COLO829 (cell line): ENCODE measurements at regions not wholly inside any gene's neighbourhood (a gene's known extent, or its start where the extent isn't known, plus 50 kb on each side); places are given as distances from the start of the nearest gene placed in this dataset.
A peak's percentile ranks its signal among the peaks of the same experiment; 100 is the strongest.

Experiments
- DNase-seq: peaks from one replicate; pipeline ENCODE4 v3.0.0; 2012; ENCODE audit warnings: low spot score

- no peak for DNase-seq
Measured at GRCh38 chr1:218717575-218717974, 372.4 kb downstream of the TGFB2 start.

- DNase-seq = no peak
Measured at GRCh38 chr1:218718206-218718605, 373.1 kb downstream of the TGFB2 start.

DNA sequence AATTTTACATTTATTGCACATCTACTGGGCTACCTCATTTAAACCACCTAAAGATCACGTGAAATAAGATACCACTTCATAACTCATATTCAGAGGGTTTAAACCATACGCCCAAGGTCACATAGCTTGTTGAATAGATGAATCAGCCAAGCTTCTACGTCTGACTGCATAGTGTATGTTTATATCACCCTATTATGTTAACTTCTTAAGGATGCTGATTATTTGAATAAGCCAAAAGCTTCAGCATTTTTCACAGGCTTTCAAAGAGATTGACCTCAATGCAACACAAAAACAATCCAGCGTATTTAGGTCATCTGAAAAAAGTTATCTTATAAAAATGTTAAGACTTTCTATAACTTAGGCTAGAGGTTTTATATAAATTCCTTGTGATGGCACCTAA lies 373.8 kb downstream of the TGFB2 start:
- DNase-seq = no peak

DNA sequence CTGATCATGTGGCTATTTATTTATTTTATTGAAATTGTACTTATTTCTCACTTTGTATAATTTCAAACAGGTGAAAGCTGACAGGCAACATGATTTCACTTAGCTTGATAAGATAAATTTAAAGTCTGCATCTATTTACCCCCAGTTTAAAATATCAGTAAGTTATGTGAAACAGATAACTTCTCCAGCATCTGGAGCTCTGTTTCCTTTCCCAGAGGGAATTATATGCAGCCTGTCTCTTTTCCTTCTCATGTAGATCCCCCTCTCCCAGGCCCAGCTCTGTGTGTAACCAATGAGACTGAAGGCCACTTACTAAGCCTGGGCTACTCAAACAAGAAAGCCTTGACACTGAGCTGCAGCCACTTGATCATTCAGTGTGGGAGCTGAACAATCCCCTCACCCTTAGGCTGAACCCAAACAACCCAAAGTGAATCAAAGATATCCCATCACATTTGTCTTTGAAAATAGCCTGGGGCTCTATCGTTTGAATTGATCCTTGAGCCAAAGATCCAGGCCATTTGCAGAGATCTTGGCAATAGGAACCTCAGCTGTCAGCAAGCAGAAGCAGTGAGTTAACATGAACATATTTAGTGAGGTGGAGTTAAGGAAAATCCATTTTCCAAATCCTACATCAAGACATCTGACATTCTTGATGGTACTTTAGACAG lies 383.9 kb downstream of the TGFB2 start:
- no peak for DNase-seq

DNA sequence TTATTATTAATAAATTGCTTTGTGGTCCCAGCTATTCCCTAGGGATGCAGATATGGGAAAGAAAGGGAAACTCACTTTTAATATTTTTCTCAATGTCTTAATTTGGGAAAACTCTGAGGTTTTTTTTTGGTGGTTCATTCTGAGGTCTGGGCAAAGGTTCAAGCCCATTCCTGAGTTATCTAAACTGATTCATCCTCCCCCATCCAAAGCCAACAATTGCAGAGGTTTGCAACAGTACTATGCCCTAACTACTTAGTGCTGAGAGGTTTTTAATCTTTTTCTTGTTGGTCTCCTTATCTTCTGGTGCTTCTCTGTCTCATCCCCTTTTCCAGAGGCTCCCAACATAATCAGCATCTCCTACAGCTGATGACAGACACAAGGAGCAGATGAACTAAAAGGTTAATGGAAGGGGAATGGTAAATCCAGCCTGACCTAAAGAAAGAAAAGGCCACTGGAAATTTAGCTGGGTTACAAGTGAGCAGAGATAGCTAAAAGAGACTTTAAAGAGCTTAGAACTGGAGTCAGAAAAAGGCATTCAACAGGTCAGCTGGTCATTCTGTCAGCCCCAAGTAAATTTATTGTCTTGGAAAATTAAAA lies 390.4 kb downstream of the TGFB2 start:
- no peak for DNase-seq

- DNase-seq = no peak
Measured at GRCh38 chr1:218739426-218739825, 394.3 kb downstream of the TGFB2 start.

DNA sequence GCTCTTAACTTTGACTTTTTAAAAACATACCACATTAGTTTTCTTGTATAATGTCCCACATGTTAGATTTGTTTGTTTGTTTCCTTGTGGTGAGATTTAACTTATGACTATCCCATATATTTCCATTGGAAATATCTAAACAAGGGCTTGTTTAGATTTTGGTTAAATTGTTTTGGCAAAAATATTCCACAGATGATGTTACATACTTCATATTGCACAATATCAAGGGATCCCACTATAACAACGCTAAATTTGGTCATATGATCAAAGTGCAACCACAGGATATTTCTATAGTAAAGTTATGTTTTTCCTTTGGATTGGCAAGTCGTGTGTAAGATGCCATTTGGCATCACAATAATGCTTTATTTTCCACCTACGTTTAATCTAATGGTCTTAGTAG lies 396.7 kb downstream of the TGFB2 start:
- no peak for DNase-seq

DNA sequence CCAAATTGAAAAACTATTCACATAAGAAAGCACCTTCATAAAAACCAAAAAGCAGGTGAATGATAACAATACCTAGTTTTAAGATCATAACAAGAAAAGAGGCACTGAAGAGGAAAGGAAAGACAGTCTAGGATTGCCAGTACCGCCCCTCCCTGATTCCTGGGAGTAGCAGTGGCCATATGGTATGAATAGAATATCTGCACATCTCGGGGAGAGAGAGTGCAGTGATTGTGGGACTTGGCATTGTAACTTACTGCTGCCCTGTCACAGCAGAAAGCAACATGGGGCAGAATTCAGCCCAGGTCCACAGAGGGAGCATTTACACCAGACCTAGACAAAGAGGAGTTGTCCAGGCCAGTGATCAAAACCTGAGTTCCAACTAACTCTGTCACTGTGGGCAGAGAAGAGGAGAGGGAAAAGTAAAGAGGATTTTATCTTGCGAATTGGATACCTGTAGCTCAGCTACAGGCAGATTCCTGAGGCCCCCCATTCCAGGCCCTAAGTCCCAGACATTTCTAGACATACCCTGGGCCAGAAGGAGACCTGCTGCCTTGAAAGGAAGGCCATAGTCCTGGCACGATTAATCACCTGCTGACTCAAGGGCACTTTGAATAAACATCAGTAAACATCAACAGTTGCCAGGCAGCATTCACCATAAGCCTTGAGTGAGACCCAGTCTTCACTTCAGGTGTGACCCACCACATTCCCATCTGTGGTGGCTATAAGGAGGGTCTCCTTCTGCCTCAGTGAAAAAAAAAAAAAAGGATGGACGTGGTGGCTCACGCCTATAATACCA lies 397.5 kb downstream of the TGFB2 start:
- DNase-seq = no peak

DNA sequence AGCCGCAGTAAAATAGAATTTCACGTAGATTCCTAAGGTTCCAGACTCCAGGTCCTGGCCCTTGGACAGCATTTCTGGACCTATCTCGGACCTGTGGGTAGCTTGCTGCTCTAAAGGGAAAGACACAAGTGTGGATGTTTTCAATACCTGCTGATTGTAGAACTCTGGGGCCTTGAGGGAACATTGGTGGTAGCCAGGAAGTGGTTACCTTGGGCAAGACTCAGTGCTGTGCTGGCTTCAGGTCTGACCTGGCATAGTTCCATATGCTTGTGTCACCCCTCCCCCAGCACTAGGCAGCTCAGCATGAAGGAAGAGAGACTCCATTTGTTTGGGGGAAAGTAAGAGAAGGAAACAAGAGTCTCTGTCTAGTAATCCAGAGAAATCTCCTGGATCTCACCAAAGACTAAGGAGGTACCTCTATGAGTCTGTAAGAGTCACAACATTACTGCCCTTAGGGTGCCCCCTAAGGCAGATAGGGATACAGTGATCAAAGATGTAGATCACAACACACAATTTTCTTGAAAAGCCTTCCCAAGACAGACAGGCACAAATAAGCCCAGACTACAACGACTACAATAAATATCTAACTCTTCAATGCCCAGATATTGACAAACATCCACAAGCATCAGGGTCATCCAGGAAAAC lies 398.8 kb downstream of the TGFB2 start:
- DNase-seq = no peak

DNA sequence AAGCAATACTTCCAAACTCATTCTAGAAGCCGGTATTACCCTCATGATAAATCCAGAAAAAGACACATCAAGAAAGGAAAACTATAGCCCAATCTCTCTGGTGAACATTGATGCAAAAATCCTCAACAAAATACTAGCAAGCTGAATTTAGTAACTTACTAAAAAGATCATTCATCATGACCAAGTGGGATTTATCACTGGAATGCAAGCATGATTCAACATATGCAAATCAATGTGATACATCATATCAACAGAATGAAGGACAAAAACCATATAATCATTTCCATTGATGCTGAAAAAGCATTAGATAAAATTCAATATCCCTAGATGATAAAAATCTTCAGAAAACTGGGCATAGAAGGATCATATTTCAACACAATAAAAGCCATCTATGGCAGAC lies 402.9 kb downstream of the TGFB2 start:
- DNase-seq = no peak

GRCh38 chr1:218750216-218750970 lies 405.3 kb downstream of the TGFB2 start:
- no peak for DNase-seq

GRCh38 chr1:218751208-218751948 lies 406.2 kb downstream of the TGFB2 start:
- DNase-seq = peak; percentile 61

- DNase-seq = no peak
Measured at GRCh38 chr1:218752126-218752525, 407.0 kb downstream of the TGFB2 start.

GRCh38 chr1:218754477-218754876 lies 409.3 kb downstream of the TGFB2 start:
- DNase-seq = no peak

DNA sequence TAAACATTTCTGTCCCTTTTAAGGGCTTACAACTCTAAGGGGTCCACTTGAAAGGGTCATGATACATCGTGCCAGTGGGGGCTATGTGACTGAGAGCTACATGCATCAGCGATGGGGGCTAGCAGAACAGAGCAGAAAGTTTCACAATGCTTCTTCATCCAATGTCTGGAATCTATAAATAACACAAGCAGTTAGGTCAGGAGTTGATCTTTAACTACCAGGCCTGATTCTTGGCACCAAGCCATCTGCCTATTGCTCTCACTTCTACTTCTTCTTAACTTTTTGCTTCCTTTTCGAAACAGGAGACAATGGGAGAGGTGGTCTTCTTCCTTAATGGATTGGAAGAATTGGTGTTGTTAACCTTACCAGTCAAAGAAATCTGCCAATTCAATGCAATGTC lies 410.0 kb downstream of the TGFB2 start:
- DNase-seq = no peak

GRCh38 chr1:218759795-218760194 lies 413.9 kb upstream of the LYPLAL1 start:
- DNase-seq = no peak

DNA sequence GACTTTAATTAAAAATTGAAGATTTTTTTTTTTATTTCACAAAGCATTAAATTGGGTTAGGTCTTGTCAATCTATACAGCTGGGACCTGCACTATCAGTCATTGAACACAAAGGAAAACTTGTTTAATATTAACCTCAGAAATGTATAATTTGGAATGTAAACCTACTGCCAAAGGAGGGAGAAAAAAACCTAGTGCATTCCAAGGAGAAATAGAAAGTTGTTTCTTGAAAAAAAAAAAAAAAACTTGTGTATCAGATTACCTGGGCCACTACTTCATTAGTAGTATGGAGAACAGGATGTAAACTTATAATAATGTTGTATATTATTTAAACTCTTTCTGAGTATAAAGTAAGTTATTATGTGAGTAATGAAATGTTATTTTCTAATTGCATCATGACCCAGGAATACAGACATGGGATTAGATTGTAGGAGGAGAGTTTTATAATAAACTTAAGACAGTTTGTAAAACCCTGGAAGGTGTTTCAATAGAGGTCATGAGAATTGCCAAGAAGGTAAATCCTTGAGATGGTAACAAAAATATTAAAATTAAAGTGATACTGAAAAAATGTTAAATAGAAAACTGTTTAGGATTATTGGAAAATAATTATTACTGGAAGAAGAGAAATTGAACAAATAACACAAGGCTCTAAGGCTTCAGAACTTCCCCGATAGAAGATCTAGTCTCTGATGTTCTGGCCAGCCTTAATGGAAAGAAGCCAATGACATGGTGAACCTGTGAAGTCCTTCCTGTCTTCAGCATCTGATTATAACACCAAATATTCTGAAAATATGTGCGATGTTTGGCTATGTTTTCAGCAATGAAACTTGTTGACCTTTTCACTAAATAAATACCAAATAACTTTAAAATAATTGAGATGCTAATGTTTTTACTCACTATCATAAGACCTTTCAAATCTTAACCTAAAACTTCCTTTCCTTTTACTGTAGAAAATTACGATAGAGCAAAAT lies 412.8 kb upstream of the LYPLAL1 start:
- DNase-seq = no peak

DNA sequence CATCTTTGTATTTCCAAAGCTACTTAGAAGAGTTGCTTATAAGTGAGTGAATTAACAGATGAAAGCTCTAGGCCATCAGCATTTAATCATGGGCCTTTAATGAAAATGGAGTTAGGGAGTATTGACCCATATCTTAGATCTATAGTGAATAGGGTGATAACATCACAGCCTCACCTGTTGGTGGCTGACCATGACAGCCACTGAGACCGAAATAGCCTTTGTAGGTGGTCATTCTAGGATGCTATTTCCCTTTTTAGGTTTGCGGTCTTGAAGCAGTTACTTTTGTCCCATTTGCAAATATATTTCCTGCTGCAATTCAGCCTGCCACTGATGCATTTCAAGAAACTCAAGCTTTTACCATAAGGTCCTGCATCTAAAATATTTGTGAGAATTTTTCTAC lies 410.1 kb upstream of the LYPLAL1 start:
- DNase-seq = no peak

GRCh38 chr1:218765753-218766152 lies 407.9 kb upstream of the LYPLAL1 start:
- no peak for DNase-seq

GRCh38 chr1:218771931-218772330 lies 401.7 kb upstream of the LYPLAL1 start:
- DNase-seq = no peak
